ENCODE measurements at regions not wholly inside any gene's neighbourhood (a gene's known extent, or its start where the extent isn't known, plus 50 kb on each side); places are given as distances from the start of the nearest gene placed in this dataset.

GRCh38 chr18:71666481-71666880, 877.7 kb downstream of the CBLN2 start:
- TF ChIP-seq ZNF274 (IDR thresholded peaks at IDR 0.05; ENCODE audit: low read depth, low read length) (no peak), YY1 (IDR thresholded peaks at IDR 0.05; ENCODE audit: insufficient read depth, insufficient read length) (no peak)
